ENCODE measurements at regions not wholly inside any gene's neighbourhood (a gene's known extent, or its start where the extent isn't known, plus 50 kb on each side); places are given as distances from the start of the nearest gene placed in this dataset.
"Not testable (repeated sequence)": the region's sequence is repeated elsewhere in the genome, so short reads cannot be mapped to it uniquely, and the experiment has no call there.

GRCh38 chr5:17336054-17336453 is 118.6 kb downstream of the BASP1 start:
- no peak for DNase-seq (ENCODE audit: low read depth, low spot score)
- Histone ChIP-seq H3K9me3 (ENCODE audit: control insufficient read depth, insufficient read depth, low read depth, low read length) (no peaks in the 10 kb centered on the region), H3K27me3 (ENCODE audit: control insufficient read depth, insufficient read depth, low read length) (no peaks in the 10 kb centered on the region), H3K4me3 (ENCODE audit: low read depth in 2 of 2, low read length in 2 of 2) (no peak overlapping the region), H3K27ac (ENCODE audit: low read length) (no peak overlapping the region), H3K36me3 (ENCODE audit: control insufficient read depth, insufficient read depth, low read length) (no peaks in the 10 kb centered on the region), H3K4me1 (ENCODE audit: control insufficient read depth, insufficient read depth, low read length) (no peaks in the 10 kb centered on the region)
- POLR2A ChIA-PET, result no interaction called here
- TF ChIP-seq POLR2AphosphoS5 (IDR thresholded peaks at IDR 0.05; ENCODE audit: low read depth, low read length) (no peak), SIN3A (IDR thresholded peaks at IDR 0.05; ENCODE audit: borderline replicate concordance, insufficient read depth, low read depth, low read length) (no peak), TCF7L2 (IDR thresholded peaks at IDR 0.05; ENCODE audit: low read depth, low read length) (no peak)
- TF ChIP-seq, protein P1, sequence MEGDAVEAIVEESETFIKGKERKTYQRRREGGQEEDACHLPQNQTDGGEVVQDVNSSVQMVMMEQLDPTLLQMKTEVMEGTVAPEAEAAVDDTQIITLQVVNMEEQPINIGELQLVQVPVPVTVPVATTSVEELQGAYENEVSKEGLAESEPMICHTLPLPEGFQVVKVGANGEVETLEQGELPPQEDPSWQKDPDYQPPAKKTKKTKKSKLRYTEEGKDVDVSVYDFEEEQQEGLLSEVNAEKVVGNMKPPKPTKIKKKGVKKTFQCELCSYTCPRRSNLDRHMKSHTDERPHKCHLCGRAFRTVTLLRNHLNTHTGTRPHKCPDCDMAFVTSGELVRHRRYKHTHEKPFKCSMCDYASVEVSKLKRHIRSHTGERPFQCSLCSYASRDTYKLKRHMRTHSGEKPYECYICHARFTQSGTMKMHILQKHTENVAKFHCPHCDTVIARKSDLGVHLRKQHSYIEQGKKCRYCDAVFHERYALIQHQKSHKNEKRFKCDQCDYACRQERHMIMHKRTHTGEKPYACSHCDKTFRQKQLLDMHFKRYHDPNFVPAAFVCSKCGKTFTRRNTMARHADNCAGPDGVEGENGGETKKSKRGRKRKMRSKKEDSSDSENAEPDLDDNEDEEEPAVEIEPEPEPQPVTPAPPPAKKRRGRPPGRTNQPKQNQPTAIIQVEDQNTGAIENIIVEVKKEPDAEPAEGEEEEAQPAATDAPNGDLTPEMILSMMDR (IDR thresholded peaks at IDR 0.05), result no peak
- TF ChIP-seq, protein P2, sequence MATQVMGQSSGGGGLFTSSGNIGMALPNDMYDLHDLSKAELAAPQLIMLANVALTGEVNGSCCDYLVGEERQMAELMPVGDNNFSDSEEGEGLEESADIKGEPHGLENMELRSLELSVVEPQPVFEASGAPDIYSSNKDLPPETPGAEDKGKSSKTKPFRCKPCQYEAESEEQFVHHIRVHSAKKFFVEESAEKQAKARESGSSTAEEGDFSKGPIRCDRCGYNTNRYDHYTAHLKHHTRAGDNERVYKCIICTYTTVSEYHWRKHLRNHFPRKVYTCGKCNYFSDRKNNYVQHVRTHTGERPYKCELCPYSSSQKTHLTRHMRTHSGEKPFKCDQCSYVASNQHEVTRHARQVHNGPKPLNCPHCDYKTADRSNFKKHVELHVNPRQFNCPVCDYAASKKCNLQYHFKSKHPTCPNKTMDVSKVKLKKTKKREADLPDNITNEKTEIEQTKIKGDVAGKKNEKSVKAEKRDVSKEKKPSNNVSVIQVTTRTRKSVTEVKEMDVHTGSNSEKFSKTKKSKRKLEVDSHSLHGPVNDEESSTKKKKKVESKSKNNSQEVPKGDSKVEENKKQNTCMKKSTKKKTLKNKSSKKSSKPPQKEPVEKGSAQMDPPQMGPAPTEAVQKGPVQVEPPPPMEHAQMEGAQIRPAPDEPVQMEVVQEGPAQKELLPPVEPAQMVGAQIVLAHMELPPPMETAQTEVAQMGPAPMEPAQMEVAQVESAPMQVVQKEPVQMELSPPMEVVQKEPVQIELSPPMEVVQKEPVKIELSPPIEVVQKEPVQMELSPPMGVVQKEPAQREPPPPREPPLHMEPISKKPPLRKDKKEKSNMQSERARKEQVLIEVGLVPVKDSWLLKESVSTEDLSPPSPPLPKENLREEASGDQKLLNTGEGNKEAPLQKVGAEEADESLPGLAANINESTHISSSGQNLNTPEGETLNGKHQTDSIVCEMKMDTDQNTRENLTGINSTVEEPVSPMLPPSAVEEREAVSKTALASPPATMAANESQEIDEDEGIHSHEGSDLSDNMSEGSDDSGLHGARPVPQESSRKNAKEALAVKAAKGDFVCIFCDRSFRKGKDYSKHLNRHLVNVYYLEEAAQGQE (IDR thresholded peaks at IDR 0.05; ENCODE audit: insufficient read depth in 1 of 2, low read depth in 2 of 2, low read length in 1 of 2), result no peak
- intact Hi-C loops (cut with micrococcal nuclease; ENCODE audit: unreplicated experiment) (no loop called here), in situ Hi-C loops (cut with HindIII; ENCODE audit: low pct_unique_long_range_greater_than_20kb, low sequenced_read_pairs) (no loop called here)
- no peak for ATAC-seq
- BruUV-seq (replicated peaks), result no TSS peak
- CTCF ChIA-PET, result no interaction called here

DNA sequence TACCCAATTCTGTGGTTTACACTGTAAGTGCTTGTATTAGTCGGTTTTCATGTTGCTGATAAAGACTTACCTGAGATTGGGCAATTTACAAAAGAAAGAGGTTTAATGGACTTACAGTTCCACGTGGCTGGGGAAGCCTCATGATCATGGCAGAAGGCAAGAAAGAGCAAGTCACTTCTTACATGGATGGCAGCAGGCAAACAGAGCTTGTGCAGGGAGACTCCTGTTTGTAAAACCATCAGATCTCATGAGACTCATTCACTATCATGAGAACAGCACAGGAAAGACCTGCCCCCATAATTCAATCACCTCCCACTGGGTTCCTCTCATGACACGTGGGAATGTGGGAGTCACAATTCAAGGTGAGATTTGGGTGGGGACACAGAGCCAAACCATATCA is 119.3 kb downstream of the BASP1 start:
- BruUV-seq (replicated peaks); H3K9me3 ChIP-seq (ENCODE audit: control insufficient read depth, insufficient read depth, low read depth, low read length); ATAC-seq; H3K4me3 ChIP-seq (ENCODE audit: low read depth in 2 of 2, low read length in 2 of 2); CTCF ChIA-PET; intact Hi-C loops (cut with micrococcal nuclease; ENCODE audit: unreplicated experiment); H3K4me1 ChIP-seq (ENCODE audit: control insufficient read depth, insufficient read depth, low read length); DNase-seq (ENCODE audit: low read depth, low spot score); POLR2A ChIA-PET; in situ Hi-C loops (cut with HindIII; ENCODE audit: low pct_unique_long_range_greater_than_20kb, low sequenced_read_pairs); H3K36me3 ChIP-seq (ENCODE audit: control insufficient read depth, insufficient read depth, low read length); H3K27me3 ChIP-seq (ENCODE audit: control insufficient read depth, insufficient read depth, low read length); H3K27ac ChIP-seq (ENCODE audit: low read length): not testable (repeated sequence)

DNA sequence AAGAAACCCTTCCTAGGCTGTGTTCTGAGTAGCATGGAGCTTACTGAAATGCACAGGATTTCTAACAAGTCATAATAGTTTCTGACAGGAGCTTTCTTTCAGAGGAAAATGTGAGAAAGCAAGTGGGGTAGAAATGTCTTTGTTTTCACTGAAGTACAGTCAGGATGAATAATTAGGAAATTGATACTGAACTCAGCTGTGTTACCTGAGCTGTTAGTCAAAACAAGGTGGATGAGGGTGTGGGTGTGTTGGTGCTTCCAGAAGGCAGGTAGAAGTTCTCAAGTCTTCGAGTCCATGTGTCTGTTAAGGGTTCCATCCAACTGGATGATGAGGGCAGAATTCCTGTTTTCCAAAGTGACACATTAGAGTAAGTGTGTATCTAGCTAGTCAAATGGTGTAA is 122.4 kb downstream of the BASP1 start:
- ChIA-PET POLR2A (no interaction called here), CTCF (no interaction called here)
- Histone ChIP-seq H3K9me3 (ENCODE audit: control insufficient read depth, insufficient read depth, low read depth, low read length) (no peaks in the 10 kb centered on the region), H3K36me3 (ENCODE audit: control insufficient read depth, insufficient read depth, low read length) (no peaks in the 10 kb centered on the region), H3K4me3 (ENCODE audit: low read depth in 2 of 2, low read length in 2 of 2) (no peak overlapping the region), H3K4me1 (ENCODE audit: control insufficient read depth, insufficient read depth, low read length) (peaks cover 10% of the 10 kb centered on the region; the same call in 1 of the 2 replicates), H3K27me3 (ENCODE audit: control insufficient read depth, insufficient read depth, low read length) (no peaks in the 10 kb centered on the region), H3K27ac (ENCODE audit: low read length) (no peak overlapping the region)
- DNase-seq (ENCODE audit: low read depth, low spot score), result no peak
- no TSS peak for BruUV-seq (replicated peaks)
- no peak for ATAC-seq
- TF ChIP-seq, protein P2 (IDR thresholded peaks at IDR 0.05; ENCODE audit: insufficient read depth in 1 of 2, low read depth in 2 of 2, low read length in 1 of 2), result no peak
- no peak for TF ChIP-seq TCF7L2 (IDR thresholded peaks at IDR 0.05; ENCODE audit: low read depth, low read length)
- TF ChIP-seq, protein P1 (IDR thresholded peaks at IDR 0.05), result no peak
- no peak for TF ChIP-seq SIN3A (IDR thresholded peaks at IDR 0.05; ENCODE audit: borderline replicate concordance, insufficient read depth, low read depth, low read length)
- no peak for TF ChIP-seq POLR2AphosphoS5 (IDR thresholded peaks at IDR 0.05; ENCODE audit: low read depth, low read length)
- intact Hi-C loops (cut with micrococcal nuclease; ENCODE audit: unreplicated experiment), result no loop called here
- in situ Hi-C loops (cut with HindIII; ENCODE audit: low pct_unique_long_range_greater_than_20kb, low sequenced_read_pairs), result no loop called here

Data from Panc1 (cell line).